NT2/D1 (cell line): ENCODE measurements at regions not wholly inside any gene's neighbourhood (a gene's known extent, or its start where the extent isn't known, plus 50 kb on each side); places are given as distances from the start of the nearest gene placed in this dataset.

ENCODE experiments used
- YY1 ChIP-seq: IDR thresholded peaks from 2 replicates; pipeline ENCODE4 v1.6.1; 2011; ENCODE audit not compliant: insufficient read length, insufficient read depth
- ZNF274 ChIP-seq: IDR thresholded peaks from 2 replicates; pipeline ENCODE4 v1.6.1; 2011; ENCODE audit warnings: mild to moderate bottlenecking, low read depth, low read length

DNA sequence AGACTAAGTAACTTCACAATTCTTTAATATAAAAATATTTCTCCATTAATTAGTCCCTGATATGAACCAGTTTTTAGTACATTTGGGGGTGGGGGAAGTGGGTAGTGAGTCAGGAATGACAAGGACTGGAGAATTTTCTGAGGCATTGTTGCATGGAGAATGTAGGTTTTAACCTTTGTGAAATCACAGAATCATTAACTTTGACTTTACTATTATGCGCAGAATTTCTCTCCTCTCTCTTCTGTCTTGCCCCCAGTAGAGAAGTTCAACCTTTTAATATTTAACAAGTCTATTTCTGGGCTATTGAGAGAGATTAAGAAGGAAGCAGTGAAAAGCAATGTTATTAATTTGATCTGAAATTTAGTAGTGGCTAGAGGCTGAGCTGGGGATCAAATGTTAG, 597.0 kb downstream of the PCDH18 start:
- TF ChIP-seq ZNF274 (no peak), YY1 (no peak)
